ENCODE measurements at regions not wholly inside any gene's neighbourhood (a gene's known extent, or its start where the extent isn't known, plus 50 kb on each side); places are given as distances from the start of the nearest gene placed in this dataset.

DNA sequence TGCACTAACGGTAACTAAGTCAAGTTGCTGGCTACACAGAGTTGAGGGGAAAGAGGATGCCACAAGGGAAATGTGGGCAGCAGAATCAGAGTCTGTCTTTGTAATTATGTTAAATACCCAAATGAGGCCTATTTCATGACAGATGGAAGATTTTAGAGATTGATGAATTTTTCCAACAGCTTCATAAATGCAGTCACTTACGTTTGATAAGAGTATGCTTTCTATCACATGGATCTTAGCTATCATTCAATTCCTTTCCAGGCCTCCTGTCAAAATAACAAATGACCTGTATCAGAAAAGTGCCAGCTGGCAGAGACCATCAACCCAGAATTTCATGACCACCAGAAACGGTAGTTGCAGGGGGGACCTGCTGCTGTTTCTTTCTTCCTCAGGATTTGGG, 148.4 kb upstream of the PLPP4 start:
- H3K4me3 ChIP-seq: no peak overlapping the region
- intact Hi-C loops (cut with DNase I): no loop called here
- H3K36me3 ChIP-seq: no peaks in the 10 kb centered on the region
- TF ChIP-seq, protein P1, sequence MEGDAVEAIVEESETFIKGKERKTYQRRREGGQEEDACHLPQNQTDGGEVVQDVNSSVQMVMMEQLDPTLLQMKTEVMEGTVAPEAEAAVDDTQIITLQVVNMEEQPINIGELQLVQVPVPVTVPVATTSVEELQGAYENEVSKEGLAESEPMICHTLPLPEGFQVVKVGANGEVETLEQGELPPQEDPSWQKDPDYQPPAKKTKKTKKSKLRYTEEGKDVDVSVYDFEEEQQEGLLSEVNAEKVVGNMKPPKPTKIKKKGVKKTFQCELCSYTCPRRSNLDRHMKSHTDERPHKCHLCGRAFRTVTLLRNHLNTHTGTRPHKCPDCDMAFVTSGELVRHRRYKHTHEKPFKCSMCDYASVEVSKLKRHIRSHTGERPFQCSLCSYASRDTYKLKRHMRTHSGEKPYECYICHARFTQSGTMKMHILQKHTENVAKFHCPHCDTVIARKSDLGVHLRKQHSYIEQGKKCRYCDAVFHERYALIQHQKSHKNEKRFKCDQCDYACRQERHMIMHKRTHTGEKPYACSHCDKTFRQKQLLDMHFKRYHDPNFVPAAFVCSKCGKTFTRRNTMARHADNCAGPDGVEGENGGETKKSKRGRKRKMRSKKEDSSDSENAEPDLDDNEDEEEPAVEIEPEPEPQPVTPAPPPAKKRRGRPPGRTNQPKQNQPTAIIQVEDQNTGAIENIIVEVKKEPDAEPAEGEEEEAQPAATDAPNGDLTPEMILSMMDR (IDR thresholded peaks at IDR 0.05): no peak
- H3K27ac ChIP-seq: no peak overlapping the region
- DNase-seq (no peak), FAIRE-seq (no peak), ATAC-seq (no peak)
- H3K27me3 ChIP-seq: peaks cover 0 to 4% (median 0%) of the 10 kb centered on the region in 4 donors
- no peaks in the 10 kb centered on the region for H3K9me3 ChIP-seq
- no peaks in the 10 kb centered on the region for H3K4me1 ChIP-seq
- WGBS, 2 donors: 80 to 81% methylated on average over 3 of the region's 3 CpGs

GRCh38 chr10:120313715-120314114, 143.3 kb upstream of the PLPP4 start:
- no peaks in the 10 kb centered on the region for H3K9me3 ChIP-seq
- peaks cover 0 to 4% (median 0%) of the 10 kb centered on the region in 4 donors for H3K27me3 ChIP-seq
- ATAC-seq: no peak
- no peak overlapping the region for H3K4me3 ChIP-seq
- FAIRE-seq: no peak
- TF ChIP-seq, protein P1 (IDR thresholded peaks at IDR 0.05): no peak
- no peak overlapping the region for H3K27ac ChIP-seq
- H3K36me3 ChIP-seq: no peaks in the 10 kb centered on the region
- H3K4me1 ChIP-seq: no peaks in the 10 kb centered on the region
- WGBS, 2 donors: 79 to 81% methylated on average over 2 of the region's 2 CpGs
- no peak for DNase-seq
- intact Hi-C loops (cut with DNase I): no loop called here

DNA sequence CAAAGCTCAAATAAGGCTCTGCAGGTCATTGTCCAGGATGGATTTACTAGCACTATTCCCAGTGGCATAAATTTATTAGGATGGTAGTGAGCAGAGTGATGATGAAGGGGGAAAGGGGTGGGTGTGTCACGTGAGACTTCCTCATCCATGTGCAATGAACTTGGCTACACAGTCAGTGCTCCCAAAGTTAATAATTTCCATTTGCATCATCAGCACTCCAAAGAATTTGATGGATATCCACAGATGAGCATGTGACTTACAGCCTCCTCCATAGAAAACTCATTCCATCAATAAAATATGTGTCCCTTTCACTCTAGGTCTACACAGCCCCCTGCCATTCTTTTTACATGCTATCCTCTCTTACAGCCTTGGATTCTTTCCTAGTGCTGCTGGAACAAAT, 142.6 kb upstream of the PLPP4 start:
- ATAC-seq: no peak

GRCh38 chr10:120318862-120319261, 138.2 kb upstream of the PLPP4 start:
- FAIRE-seq (no peak), DNase-seq (no peak), ATAC-seq (no peak)
- no peak overlapping the region for H3K4me3 ChIP-seq
- WGBS, 2 donors: 86 to 87% methylated on average over 3 of the region's 3 CpGs
- no peaks in the 10 kb centered on the region for H3K4me1 ChIP-seq
- H3K27me3 ChIP-seq: no peaks in the 10 kb centered on the region
- no peaks in the 10 kb centered on the region for H3K9me3 ChIP-seq
- TF ChIP-seq, protein P1 (IDR thresholded peaks at IDR 0.05): no peak
- intact Hi-C loops (cut with DNase I): no loop called here
- no peak overlapping the region for H3K27ac ChIP-seq
- no peaks in the 10 kb centered on the region for H3K36me3 ChIP-seq

More for the DNA sequence above, 142.6 kb upstream of the PLPP4 start:
- H3K9me3 ChIP-seq: no peaks in the 10 kb centered on the region
- H3K27me3 ChIP-seq: peaks cover 0 to 4% (median 0%) of the 10 kb centered on the region in 4 donors
- no peak overlapping the region for H3K27ac ChIP-seq
- DNase-seq: no peak
- TF ChIP-seq, protein P1 (IDR thresholded peaks at IDR 0.05): no peak
- no peak for FAIRE-seq
- 63 to 75% methylated on average over 1 of the region's 1 CpG for WGBS, 2 donors
- no peaks in the 10 kb centered on the region for H3K4me1 ChIP-seq
- intact Hi-C loops (cut with DNase I): no loop called here
- no peak overlapping the region for H3K4me3 ChIP-seq
- no peaks in the 10 kb centered on the region for H3K36me3 ChIP-seq

- DNase-seq: no peak
- FAIRE-seq: no peak
Measured at GRCh38 chr10:120327675-120328074, 129.4 kb upstream of the PLPP4 start.

More at GRCh38 chr10:120327675-120328074, 129.4 kb upstream of the PLPP4 start:
- H3K4me3 ChIP-seq: no peak overlapping the region
- no peaks in the 10 kb centered on the region for H3K27me3 ChIP-seq
- WGBS, 2 donors: 45 to 47% methylated on average over 3 of the region's 3 CpGs
- TF ChIP-seq, protein P1 (IDR thresholded peaks at IDR 0.05): no peak
- H3K9me3 ChIP-seq: no peaks in the 10 kb centered on the region
- H3K36me3 ChIP-seq: no peaks in the 10 kb centered on the region
- intact Hi-C loops (cut with DNase I): no loop called here
- H3K4me1 ChIP-seq: no peaks in the 10 kb centered on the region
- no peak overlapping the region for H3K27ac ChIP-seq
- ATAC-seq: peak in 1 of 4 donors; percentile 29

All from pancreas (tissue), 10 donors.